ENCODE measurements at regions not wholly inside any gene's neighbourhood (a gene's known extent, or its start where the extent isn't known, plus 50 kb on each side); places are given as distances from the start of the nearest gene placed in this dataset.

DNA sequence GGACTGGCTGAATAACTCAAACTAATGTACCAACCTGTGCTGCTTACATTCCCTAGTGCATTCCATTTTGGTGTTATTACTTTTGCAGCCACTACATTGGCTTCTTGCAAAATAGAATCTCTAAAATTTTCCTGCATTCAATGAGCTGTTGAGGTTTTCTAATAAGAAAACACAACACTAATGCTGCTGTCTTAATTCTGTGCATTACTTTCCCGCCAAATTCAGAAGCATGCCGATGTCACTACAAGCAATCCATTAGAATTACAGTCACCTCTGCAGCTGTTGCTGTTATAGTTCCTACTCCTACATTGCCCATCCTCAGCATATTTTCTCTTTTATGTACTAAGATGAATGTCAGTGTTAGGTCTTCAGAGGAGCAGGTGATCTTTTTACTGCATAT, 359.5 kb downstream of the HACE1 start:
- H3K27ac ChIP-seq (ENCODE audit: low read depth in 2 of 2, low read length in 2 of 2) = no peak overlapping the region
- H3K9me3 ChIP-seq (ENCODE audit: control insufficient read depth in 2 of 3, insufficient read depth in 1 of 3, low read length in 3 of 3) = no peaks in the 10 kb centered on the region
- intact Hi-C loops (cut with DNase I) = no loop called here
- no peak overlapping the region for H3K4me3 ChIP-seq (ENCODE audit: low read length in 3 of 3)
- no peaks in the 10 kb centered on the region for H3K27me3 ChIP-seq (ENCODE audit: control insufficient read depth, insufficient read depth, low read length)
- H3K4me1 ChIP-seq (ENCODE audit: control insufficient read depth in 2 of 3, insufficient read depth in 2 of 3, low read depth in 1 of 3, low read length in 3 of 3) = no peaks in the 10 kb centered on the region
- TF ChIP-seq, protein P1, sequence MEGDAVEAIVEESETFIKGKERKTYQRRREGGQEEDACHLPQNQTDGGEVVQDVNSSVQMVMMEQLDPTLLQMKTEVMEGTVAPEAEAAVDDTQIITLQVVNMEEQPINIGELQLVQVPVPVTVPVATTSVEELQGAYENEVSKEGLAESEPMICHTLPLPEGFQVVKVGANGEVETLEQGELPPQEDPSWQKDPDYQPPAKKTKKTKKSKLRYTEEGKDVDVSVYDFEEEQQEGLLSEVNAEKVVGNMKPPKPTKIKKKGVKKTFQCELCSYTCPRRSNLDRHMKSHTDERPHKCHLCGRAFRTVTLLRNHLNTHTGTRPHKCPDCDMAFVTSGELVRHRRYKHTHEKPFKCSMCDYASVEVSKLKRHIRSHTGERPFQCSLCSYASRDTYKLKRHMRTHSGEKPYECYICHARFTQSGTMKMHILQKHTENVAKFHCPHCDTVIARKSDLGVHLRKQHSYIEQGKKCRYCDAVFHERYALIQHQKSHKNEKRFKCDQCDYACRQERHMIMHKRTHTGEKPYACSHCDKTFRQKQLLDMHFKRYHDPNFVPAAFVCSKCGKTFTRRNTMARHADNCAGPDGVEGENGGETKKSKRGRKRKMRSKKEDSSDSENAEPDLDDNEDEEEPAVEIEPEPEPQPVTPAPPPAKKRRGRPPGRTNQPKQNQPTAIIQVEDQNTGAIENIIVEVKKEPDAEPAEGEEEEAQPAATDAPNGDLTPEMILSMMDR (IDR thresholded peaks at IDR 0.05; ENCODE audit: borderline replicate concordance, extremely low read depth, insufficient read depth) = no peak
- H3K9ac ChIP-seq (ENCODE audit: low read length in 3 of 3) = no peak overlapping the region
- no peaks in the 10 kb centered on the region for H3K36me3 ChIP-seq (ENCODE audit: control insufficient read depth in 2 of 3, insufficient read depth in 3 of 3, low read length in 3 of 3)
- DNase-seq = no peak
- FAIRE-seq = no peak

DNA sequence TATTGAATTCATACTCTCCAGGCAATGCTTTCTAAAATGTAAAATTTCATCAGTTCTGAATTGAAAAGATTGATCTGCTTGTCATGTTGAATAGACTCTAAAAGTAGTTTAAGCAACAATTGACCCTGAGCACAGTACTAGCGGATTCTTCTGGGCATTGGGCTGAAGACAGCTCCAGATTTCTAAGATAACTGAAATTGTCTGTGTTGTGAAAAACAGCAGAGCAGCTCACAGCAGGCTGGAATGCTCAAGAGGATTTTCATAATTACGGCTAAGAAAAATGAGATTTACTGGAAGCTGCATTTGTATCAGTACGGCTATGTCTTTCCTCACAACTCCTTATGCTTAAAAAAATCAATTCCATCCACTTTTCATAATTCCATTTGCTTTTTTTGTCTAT, 373.7 kb downstream of the HACE1 start:
- intact Hi-C loops (cut with DNase I) = no loop called here
- no peaks in the 10 kb centered on the region for H3K4me1 ChIP-seq (ENCODE audit: control insufficient read depth in 2 of 3, insufficient read depth in 2 of 3, low read depth in 1 of 3, low read length in 3 of 3)
- H3K27ac ChIP-seq (ENCODE audit: low read depth in 2 of 2, low read length in 2 of 2) = no peak overlapping the region
- no peak for FAIRE-seq
- no peak for DNase-seq
- no peaks in the 10 kb centered on the region for H3K36me3 ChIP-seq (ENCODE audit: control insufficient read depth in 2 of 3, insufficient read depth in 3 of 3, low read length in 3 of 3)
- no peaks in the 10 kb centered on the region for H3K27me3 ChIP-seq (ENCODE audit: control insufficient read depth, insufficient read depth, low read length)
- TF ChIP-seq, protein P1 (IDR thresholded peaks at IDR 0.05; ENCODE audit: borderline replicate concordance, extremely low read depth, insufficient read depth) = no peak
- H3K4me3 ChIP-seq (ENCODE audit: low read length in 3 of 3) = no peak overlapping the region
- H3K9me3 ChIP-seq (ENCODE audit: control insufficient read depth in 2 of 3, insufficient read depth in 1 of 3, low read length in 3 of 3) = no peaks in the 10 kb centered on the region
- no peak overlapping the region for H3K9ac ChIP-seq (ENCODE audit: low read length in 3 of 3)

DNA sequence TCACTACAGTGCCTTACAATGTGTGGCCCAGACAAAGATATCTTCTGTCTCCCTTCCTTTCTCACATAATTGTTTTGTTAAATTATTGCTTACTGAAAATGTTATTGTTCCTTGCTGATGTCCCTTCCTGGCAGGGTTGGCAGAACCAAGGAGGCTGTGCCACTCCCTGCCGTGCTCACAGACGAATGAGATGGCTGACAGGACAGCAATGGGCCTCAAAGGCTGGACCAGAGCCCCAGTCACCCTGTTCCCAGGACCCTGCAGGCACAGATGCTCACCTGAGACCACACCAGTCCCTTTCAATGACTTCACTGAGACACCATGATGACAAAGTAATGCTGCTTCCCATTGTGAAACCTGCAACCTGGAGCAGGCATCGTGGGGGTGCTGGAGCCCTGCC, 375.1 kb downstream of the HACE1 start:
- Histone ChIP-seq H3K4me3 (ENCODE audit: low read length in 3 of 3) (no peak overlapping the region), H3K36me3 (ENCODE audit: control insufficient read depth in 2 of 3, insufficient read depth in 3 of 3, low read length in 3 of 3) (no peaks in the 10 kb centered on the region), H3K9me3 (ENCODE audit: control insufficient read depth in 2 of 3, insufficient read depth in 1 of 3, low read length in 3 of 3) (no peaks in the 10 kb centered on the region), H3K4me1 (ENCODE audit: control insufficient read depth in 2 of 3, insufficient read depth in 2 of 3, low read depth in 1 of 3, low read length in 3 of 3) (no peaks in the 10 kb centered on the region), H3K9ac (ENCODE audit: low read length in 3 of 3) (no peak overlapping the region), H3K27ac (ENCODE audit: low read depth in 2 of 2, low read length in 2 of 2) (no peak overlapping the region), H3K27me3 (ENCODE audit: control insufficient read depth, insufficient read depth, low read length) (no peaks in the 10 kb centered on the region)
- DNase-seq = no peak
- no peak for FAIRE-seq
- TF ChIP-seq, protein P1 (IDR thresholded peaks at IDR 0.05; ENCODE audit: borderline replicate concordance, extremely low read depth, insufficient read depth) = no peak
- intact Hi-C loops (cut with DNase I) = no loop called here

DNA sequence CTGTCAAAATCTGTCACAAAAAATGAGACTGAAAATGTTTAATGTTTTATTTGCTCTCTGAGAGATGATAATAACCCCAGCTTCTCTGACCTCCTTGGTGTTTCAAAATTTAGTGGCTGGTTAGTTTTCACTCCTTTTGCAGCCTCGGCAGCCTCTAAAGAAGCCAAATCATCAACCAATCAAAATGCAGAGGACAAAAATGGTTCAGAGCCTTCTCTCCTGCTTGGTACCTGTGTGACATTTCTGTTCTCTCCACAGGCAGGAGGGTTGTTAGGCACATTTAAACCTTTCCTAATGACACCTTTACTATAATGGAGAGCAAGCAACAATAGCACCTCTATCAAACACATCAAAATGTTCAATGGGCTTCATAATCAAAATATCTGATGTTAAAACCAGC, 375.5 kb downstream of the HACE1 start:
- DNase-seq = no peak
- TF ChIP-seq, protein P1 (IDR thresholded peaks at IDR 0.05; ENCODE audit: borderline replicate concordance, extremely low read depth, insufficient read depth) = no peak

More for the DNA sequence above, 375.5 kb downstream of the HACE1 start:
- H3K27me3 ChIP-seq (ENCODE audit: control insufficient read depth, insufficient read depth, low read length) = no peaks in the 10 kb centered on the region
- H3K9ac ChIP-seq (ENCODE audit: low read length in 3 of 3) = no peak overlapping the region
- no peaks in the 10 kb centered on the region for H3K36me3 ChIP-seq (ENCODE audit: control insufficient read depth in 2 of 3, insufficient read depth in 3 of 3, low read length in 3 of 3)
- no peak overlapping the region for H3K27ac ChIP-seq (ENCODE audit: low read depth in 2 of 2, low read length in 2 of 2)
- no peaks in the 10 kb centered on the region for H3K4me1 ChIP-seq (ENCODE audit: control insufficient read depth in 2 of 3, insufficient read depth in 2 of 3, low read depth in 1 of 3, low read length in 3 of 3)
- FAIRE-seq = no peak
- H3K9me3 ChIP-seq (ENCODE audit: control insufficient read depth in 2 of 3, insufficient read depth in 1 of 3, low read length in 3 of 3) = no peaks in the 10 kb centered on the region
- H3K4me3 ChIP-seq (ENCODE audit: low read length in 3 of 3) = no peak overlapping the region
- intact Hi-C loops (cut with DNase I) = no loop called here
